Mammary epithelial cell (primary cell): ENCODE measurements at regions not wholly inside any gene's neighbourhood (a gene's known extent, or its start where the extent isn't known, plus 50 kb on each side); places are given as distances from the start of the nearest gene placed in this dataset.

Experiments
- CTCF ChIP-seq, 2 donors: IDR thresholded peaks in 1 of 2; conservative IDR thresholded peaks in 1 of 2; 2 replicates each; pipeline ENCODE4 v1.5.1; 2011 to 2012; ENCODE audit warnings: inconsistent platforms in 2 of 2, low read length in 2 of 2, mild to moderate bottlenecking in 2 of 2, control low read depth in 1 of 2, low read depth in 1 of 2; ENCODE audit not compliant: insufficient read depth in 1 of 2; ENCODE audit errors: extremely low read depth in 1 of 2
- EZH2 ChIP-seq: IDR thresholded peaks from 2 replicates; pipeline ENCODE4 v1.6.1; 2012; ENCODE audit warnings: low read length, inconsistent platforms, borderline replicate concordance

- TF ChIP-seq CTCF (conservative IDR thresholded peaks at IDR 0.05 in 1 of 2, IDR thresholded peaks at IDR 0.05 in 1 of 2; ENCODE audit: extremely low read depth in 1 of 2, insufficient read depth in 1 of 2, low read depth in 1 of 2, low read length in 2 of 2) (no peak), EZH2 (no peak)
Measured at GRCh38 chr5:90279091-90279490, 130.5 kb downstream of the CETN3 start.
